ENCODE measurements at regions not wholly inside any gene's neighbourhood (a gene's known extent, or its start where the extent isn't known, plus 50 kb on each side); places are given as distances from the start of the nearest gene placed in this dataset.
"Not testable (repeated sequence)": the region's sequence is repeated elsewhere in the genome, so short reads cannot be mapped to it uniquely, and the experiment has no call there.

- no peak for DNase-seq (ENCODE audit: low spot score)
These were observed 1009.9 kb downstream of the PLA2G4A start for GRCh38 chr1:187838335-187839293.

DNA sequence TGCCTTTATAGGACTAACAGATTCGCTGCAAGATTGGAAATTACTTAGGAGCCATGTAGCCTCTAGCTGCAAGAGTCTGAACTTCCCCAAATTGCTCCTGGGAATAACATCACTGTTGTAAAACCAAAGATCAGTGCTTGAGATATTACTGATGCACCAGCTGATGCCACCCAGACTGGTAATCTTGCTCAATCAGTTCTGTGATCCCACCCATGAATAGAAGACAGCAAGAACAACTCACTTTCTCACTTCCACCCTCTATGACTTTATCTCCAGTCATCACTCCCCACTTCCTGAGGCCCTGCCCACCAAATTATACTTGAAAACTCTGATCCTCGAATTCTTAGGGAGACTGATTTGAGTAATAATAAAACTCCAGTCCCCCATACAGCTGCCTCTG lies 1011.1 kb downstream of the PLA2G4A start:
- DNase-seq (ENCODE audit: low spot score): no peak

GRCh38 chr1:187840557-187840956 lies 1011.8 kb downstream of the PLA2G4A start:
- no peak for DNase-seq (ENCODE audit: low spot score)

DNA sequence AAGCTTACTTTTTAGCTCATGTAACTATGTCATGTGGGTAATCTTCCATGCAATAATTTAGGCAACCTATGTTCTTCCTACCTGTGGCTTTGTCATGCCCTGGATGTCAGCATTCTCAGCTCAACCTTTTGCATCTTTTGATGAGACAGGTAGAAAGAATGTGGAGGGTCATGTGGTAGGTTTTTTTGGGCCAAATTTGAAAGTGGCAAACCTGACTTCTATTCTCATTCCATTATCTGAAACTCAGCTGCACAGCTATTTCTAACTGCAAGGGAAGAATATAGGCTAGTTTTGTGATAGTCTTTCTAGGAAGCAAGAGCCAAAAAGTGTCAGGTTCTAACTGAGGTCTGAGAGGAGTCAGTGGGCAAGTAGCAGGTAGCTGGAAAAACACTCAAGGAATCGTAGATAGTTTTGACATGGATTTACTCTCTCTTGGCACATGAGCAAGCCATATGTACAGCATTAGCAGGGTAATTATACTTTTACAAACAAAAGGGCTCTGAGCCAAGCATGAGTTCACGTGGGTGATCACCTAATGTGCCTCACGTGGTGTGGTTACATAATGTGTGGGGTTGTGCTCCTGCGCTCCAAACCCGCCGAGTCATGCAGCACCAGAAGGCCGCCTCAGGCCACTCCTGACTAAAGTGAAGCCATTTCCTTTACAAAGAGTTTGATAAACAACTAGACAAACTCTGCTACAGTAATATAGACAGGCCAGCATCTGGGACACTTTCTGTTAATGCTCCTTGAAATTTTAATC lies 1013.8 kb downstream of the PLA2G4A start:
- no peak for DNase-seq (ENCODE audit: low spot score)

DNA sequence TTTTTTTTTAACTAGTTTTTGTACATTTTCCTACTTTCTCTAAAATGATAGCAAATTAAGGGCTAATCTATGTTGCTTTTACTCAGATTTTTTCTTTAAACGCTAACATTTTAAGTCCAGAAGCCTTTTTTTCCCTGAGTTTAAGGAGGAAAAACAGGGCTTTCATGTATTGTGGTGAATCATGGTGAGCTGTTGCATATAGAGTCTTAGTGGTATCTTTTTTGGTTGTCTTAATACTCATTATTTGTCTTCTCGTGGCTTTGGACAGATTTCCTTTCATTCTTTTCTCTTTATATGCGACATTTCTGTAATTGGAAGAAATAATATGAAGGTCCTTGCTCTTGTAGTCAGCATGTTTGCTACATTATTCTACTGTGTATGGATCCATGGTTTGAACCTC lies 1015.6 kb downstream of the PLA2G4A start:
- no peak for DNase-seq (ENCODE audit: low spot score)

- DNase-seq (ENCODE audit: low spot score): no peak
These were observed 1018.8 kb downstream of the PLA2G4A start for GRCh38 chr1:187847531-187847930.

GRCh38 chr1:187848321-187848720 lies 1019.6 kb downstream of the PLA2G4A start:
- no peak for DNase-seq (ENCODE audit: low spot score)

DNA sequence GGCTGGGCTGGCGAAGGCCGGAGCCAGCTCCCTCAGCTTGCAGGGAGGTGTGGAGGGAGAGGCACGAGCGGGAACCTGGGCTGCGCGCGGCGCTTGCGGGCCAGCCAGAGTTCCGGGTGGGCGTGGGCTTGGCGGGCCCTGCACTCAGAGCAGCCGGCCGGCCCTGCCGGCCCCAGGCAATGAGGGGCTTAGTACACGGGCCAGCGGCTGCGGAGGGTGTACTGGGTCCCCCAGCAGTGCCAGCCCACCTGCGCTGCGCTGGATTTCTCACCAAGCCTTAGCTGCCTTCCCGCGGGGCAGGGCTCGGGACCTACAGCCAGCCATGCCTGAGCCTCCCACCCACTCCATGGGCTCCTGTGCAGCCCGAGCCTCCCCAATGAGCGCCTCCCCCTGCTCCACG lies 1021.4 kb downstream of the PLA2G4A start:
- DNase-seq (ENCODE audit: low spot score): not testable (repeated sequence)

- DNase-seq (ENCODE audit: low spot score): no peak
These were observed 1024.8 kb downstream of the PLA2G4A start for GRCh38 chr1:187853505-187853904.

- DNase-seq (ENCODE audit: low spot score): no peak
These were observed 1025.7 kb downstream of the PLA2G4A start for GRCh38 chr1:187854457-187854856.

GRCh38 chr1:187862506-187862905 lies 1033.8 kb downstream of the PLA2G4A start:
- DNase-seq (ENCODE audit: low spot score): no peak

GRCh38 chr1:187870552-187870951 lies 1041.8 kb downstream of the PLA2G4A start:
- DNase-seq (ENCODE audit: low spot score): no peak

GRCh38 chr1:187871177-187871845 lies 1042.6 kb downstream of the PLA2G4A start:
- no peak for DNase-seq (ENCODE audit: low spot score)

DNA sequence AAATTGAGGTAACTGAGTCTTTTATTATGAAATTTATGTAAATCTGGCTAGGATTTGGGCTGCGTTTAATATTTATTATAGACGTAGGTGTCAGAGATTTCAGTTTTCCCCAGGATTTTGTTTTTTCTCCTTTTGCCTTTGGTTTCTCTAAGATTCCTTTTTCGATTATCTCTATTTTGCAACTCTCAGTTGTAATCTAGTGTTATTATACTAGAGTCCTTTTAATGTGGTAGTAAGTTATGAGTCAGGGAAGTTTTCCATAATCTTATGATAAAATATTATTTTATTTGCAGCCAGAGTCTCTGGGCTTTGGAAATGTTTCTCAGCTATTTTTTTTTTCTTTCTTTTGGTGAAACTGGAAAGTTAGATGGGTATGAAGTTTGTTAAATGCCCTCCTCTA lies 1043.8 kb downstream of the PLA2G4A start:
- DNase-seq (ENCODE audit: low spot score): no peak

DNA sequence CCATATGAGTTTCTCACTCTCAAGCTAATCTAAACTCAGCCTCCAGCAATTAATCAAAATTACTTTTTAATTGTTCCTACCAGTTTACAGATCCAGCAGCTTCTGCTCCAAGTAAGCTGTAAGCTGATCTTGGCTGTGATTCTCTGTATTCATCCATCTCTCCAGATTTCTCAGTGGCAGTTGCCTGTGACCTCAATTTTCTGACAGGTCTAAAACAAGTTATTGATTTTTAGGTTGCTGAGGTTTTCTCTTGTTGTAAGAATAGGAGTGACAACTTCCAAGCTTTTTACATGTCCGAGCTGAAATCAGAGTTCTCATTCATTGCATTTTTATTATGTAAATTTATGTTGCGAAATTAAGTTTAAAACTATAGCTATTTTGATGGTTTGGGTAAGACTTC lies 1044.4 kb downstream of the PLA2G4A start:
- DNase-seq (ENCODE audit: low spot score): no peak

- DNase-seq (ENCODE audit: low spot score): no peak
These were observed 1048.0 kb downstream of the PLA2G4A start for GRCh38 chr1:187876775-187877174.

- no peak for DNase-seq (ENCODE audit: low spot score)
These were observed 1048.5 kb downstream of the PLA2G4A start for GRCh38 chr1:187877220-187877619.

- no peak for DNase-seq (ENCODE audit: low spot score)
These were observed 1050.1 kb downstream of the PLA2G4A start for GRCh38 chr1:187878883-187879282.

DNA sequence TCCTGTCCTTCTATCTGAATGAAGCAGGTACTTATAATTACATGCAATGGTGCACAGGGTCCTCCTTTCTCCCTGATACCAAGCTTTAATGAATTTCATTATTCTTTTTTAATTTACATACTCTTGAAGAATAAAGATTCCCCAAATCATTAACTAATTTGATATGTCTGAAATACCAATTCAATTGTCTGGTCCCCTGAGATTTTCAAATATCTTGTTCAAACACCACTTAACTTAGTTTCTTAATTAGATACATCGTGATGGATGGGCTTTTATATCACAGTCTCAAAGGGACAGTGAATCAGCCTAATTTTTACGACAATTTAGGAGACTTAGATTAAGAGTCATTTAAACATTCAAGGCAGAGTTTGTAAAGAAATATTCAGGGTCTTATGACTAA lies 1054.6 kb downstream of the PLA2G4A start:
- no peak for DNase-seq (ENCODE audit: low spot score)

- DNase-seq (ENCODE audit: low spot score): no peak
These were observed 1063.4 kb downstream of the PLA2G4A start for GRCh38 chr1:187891993-187892682.

DNA sequence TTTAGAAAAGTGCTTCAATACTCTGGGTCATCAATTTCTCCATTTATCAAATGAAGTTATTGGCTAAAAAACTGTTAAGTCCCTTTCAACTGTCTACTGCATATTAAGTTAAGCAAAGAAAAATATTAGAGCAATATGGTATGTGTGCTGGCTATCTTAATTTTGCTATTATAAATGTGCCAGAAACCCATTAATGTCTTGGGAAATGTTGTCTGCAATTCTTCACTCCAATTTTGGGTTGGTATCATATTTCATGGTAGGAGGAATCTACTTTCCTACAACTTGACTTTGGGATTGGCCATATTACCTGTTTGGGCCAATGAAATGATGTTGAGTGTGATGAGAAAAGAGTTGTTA lies 1063.9 kb downstream of the PLA2G4A start:
- DNase-seq (ENCODE audit: low spot score): no peak

GRCh38 chr1:187893471-187893870 lies 1064.7 kb downstream of the PLA2G4A start:
- DNase-seq (ENCODE audit: low spot score): no peak
